NAMALWA (cell line): ENCODE measurements at regions not wholly inside any gene's neighbourhood (a gene's known extent, or its start where the extent isn't known, plus 50 kb on each side); places are given as distances from the start of the nearest gene placed in this dataset.

Source experiments
- DNase-seq: peaks from one replicate; pipeline ENCODE4 v3.0.0-alpha.2; 2015; ENCODE audit warnings: low spot score

DNA sequence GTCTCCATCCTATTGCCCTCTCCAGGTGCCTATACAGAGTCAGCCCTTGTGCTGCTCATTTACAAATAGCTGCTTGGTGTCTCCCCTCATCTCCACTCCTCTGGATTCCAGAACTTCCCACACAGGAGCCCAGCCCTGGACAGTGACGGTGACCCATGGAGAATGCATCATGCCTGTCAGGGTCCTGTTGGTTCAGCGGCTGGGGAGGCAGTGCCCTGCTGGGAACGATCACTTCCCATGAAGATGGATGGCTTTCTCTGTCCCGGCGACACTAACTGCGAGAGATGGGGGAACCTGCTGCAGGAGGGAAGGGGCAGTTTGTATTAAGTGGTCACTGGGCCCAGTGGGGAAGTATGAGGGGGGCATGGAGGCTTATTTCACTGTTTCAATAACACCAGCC, 395.0 kb upstream of the TBX3 start:
- no peak for DNase-seq

DNA sequence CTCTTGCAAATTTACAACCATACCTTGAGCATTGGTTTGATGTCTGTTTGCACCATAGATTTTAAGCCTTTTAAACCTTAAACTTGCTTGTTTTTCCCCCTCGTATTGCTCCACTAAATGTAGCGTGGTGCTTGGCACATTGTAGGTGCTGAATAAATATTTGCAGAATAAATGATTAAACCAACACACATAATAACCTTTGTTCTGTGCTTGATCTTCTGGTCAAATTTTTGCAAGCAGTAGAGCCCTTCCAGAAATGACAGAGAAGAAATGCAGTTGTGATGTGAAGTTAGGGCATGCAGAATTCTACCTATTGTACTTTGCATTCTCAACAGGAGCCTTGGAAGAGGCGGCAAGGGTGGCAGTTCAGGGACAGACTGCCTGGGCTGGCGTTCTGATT, 394.4 kb upstream of the TBX3 start:
- no peak for DNase-seq

DNA sequence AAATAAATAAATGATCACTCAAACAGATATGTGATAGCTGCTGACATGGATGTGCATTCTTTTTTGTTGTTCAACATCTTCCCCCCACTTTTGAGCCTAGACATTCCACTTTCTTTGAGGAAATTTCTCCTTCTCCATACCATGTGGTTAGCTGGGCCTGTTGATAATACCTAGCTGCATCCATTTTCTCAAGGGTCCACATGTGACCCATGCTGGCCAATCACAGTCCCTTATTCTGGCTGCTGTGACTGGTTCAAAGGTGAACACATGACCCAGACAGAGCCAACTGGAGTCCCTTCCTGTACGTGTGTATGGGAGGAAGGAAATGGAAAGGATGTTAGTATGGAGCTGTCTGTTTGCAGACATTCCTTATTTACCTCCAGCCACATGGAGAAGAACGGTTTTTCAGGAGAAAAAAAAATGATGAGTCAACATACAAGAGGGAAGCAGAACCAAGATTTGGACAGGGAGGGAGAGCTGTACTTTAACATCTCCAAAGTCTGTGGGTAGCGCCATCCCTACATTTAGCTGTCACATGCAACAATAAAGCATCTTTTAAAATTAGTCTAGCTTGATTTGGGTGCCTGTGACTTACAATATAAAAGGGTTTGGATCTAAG, 391.7 kb upstream of the TBX3 start:
- peak; percentile 48 for DNase-seq

DNA sequence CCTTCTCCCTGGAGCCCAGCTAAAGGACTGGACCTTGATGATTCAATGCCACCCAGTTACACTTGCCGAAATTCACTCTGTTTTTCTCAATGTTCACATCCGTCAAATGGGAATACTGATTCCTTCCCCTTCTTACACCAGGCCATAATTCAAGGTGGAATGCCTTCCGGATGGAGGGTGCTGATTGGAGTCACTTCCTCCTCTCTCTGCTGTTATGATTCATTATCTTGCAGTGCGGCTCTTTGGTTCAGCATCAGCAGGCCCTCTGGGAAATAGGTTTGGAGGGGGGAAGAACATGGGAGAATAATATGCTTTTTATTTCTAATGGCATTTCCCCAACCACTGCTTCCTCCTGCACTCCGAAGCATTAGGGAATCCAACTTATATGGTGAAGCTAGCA, 390.6 kb upstream of the TBX3 start:
- DNase-seq, result no peak

DNA sequence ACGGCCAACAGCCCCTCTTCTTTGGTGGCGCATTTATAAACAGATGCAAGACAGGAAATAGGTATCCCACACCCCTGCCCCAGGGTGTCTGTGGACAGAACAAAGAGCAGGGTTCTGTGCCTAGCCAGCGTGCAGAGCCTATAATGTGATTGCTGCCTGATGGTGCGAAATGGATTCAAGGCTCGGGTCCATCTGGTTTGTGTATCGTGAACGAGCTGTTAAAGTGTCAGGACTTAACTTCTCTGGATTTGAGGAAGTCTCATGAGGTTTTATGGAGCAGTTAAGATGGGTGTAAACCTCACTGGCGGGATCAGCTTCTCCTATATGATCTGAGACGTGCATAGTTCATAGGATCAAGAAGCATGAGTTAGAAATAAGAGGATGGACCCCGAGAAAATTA, 388.7 kb upstream of the TBX3 start:
- DNase-seq, result no peak

GRCh38 chr12:115070313-115070712, 386.3 kb upstream of the TBX3 start:
- no peak for DNase-seq

- no peak for DNase-seq
Observed at GRCh38 chr12:115064296-115064695, 380.3 kb upstream of the TBX3 start.

DNA sequence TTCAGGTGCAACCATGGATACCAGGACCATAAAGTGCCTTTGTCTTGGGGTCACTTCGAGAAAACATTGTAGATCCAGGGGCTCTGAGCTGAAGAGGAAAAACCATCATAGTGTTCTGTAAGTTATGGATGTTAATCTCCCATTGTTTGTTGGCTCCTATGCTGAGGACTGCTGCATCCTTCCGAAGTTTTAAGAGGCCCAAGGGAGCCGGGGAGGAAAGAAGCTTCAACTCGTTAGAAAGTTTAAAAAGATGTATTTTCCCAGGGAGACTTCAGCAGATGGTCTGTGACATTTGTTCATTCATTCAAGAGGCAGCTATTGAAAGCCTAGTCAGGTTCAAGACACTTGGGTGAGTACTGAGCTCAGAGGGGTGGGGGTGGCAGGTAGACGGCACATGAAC, 378.8 kb upstream of the TBX3 start:
- no peak for DNase-seq

DNA sequence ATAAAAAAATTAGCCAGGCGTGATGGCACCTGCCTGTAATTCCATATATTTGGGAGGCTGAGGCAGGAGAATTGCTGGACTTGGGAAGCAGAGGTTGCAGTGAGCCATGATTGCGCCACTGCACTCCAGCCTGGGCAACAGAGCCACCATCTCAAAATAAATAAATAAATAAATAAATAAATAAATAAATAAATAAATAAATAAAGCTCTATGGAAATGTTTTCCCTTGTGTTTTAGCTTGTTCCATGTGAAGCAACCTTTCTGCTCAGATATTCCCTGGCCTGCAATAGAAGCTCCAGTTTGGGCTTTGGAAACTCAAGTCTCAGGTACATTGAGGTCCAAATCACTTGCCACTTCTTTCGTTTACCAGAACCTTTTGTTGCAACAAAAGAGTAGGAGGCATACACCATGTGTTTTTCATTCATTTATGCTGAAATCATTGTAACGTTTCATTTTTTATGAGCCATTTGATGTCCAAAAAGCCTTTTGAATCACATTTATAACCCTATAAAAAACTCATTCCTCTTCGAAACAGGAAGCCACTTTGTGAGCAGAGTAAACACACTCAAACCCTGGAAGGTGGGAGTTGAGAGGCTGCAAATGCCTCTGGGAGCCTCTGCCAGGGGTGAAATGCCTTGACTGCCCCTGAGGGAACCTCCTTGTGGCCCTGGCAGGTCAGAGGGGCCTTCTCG, 376.6 kb upstream of the TBX3 start:
- no peak for DNase-seq

- no peak for DNase-seq
Observed at GRCh38 chr12:115057445-115057844, 373.5 kb upstream of the TBX3 start.

- no peak for DNase-seq
Observed at GRCh38 chr12:115051378-115051777, 367.4 kb upstream of the TBX3 start.

GRCh38 chr12:115049614-115050013, 365.6 kb upstream of the TBX3 start:
- DNase-seq, result no peak

DNA sequence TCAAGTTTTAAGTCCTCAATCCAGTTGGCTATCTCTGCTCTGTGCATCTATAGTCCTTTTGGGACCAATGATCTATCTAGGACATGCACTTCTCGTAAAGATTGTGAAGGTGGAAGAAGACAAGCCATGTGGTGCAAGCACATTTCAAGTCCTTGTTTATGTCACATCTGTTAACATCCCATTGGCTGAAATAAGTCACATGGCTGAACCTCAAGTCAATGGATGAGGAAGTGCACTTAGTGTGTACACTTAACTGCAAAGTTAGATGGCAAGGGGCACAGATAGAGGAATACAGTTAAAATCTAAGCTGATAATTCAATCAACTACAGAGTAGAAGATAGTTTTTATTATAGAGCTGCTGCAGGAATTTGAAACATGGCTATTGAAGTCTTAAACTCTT, 362.8 kb upstream of the TBX3 start:
- DNase-seq, result peak; percentile 37

GRCh38 chr12:115044073-115044472, 360.1 kb upstream of the TBX3 start:
- no peak for DNase-seq

- DNase-seq, result no peak
Observed at GRCh38 chr12:115043079-115043478, 359.1 kb upstream of the TBX3 start.

GRCh38 chr12:115042341-115042740, 358.4 kb upstream of the TBX3 start:
- no peak for DNase-seq

DNA sequence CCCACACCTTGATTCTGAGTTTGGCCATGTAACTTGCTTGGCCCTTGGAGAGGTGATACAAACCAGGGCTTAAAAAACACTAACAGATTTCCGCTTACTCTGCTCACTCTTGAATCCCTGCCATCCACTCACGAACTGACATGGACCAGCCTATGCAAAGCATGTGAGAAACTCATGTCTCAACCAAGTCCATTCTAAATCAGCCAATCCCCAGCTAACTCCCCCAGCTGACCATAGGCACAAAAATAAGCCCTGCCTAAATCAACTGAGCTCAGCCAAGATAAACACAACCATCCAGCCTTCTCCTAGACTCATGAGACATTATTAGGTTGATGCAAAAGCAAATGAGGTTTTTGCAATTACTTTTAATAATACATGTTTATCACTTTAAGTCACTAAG, 353.9 kb upstream of the TBX3 start:
- no peak for DNase-seq

GRCh38 chr12:115035535-115036107, 351.6 kb upstream of the TBX3 start:
- no peak for DNase-seq

DNA sequence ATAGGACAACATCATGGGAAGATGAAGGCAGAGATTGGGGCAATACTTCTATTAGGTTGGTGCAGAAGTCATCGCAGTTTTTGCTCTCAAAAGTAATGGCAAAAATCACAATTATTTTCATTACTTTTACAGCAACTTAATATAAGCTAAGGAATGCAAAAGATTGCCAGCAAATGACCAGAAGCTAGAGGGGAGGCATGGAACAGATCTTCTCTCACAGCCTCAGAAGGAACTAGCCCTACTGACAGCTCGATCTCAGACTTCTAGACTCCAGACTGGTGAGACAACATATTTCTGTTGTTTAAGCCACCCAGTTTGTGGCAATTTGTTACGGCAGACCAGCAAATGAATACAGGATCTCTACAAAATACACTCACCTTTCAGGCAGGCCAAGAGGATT, 348.5 kb upstream of the TBX3 start:
- DNase-seq, result no peak

- no peak for DNase-seq
Observed at GRCh38 chr12:115030017-115030416, 346.0 kb upstream of the TBX3 start.

DNA sequence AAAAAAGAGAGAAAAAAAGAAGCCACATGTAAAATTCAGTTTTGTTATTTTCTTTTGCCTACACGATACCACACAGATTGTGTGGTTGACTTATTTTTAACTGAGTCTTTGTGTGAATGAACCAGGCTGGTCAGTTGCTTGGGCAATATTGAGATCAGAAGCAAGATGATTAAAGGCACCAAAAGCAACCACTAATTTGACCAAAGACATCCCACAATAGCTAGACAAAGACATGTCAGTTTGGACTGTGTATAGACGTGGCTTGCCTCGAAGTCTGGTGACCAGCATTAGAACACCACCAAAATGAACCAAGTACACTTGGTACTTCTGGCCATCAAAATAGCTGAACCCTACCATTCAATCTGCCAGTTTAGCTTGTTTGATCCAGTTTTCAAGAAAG, 340.6 kb upstream of the TBX3 start:
- DNase-seq, result no peak

DNA sequence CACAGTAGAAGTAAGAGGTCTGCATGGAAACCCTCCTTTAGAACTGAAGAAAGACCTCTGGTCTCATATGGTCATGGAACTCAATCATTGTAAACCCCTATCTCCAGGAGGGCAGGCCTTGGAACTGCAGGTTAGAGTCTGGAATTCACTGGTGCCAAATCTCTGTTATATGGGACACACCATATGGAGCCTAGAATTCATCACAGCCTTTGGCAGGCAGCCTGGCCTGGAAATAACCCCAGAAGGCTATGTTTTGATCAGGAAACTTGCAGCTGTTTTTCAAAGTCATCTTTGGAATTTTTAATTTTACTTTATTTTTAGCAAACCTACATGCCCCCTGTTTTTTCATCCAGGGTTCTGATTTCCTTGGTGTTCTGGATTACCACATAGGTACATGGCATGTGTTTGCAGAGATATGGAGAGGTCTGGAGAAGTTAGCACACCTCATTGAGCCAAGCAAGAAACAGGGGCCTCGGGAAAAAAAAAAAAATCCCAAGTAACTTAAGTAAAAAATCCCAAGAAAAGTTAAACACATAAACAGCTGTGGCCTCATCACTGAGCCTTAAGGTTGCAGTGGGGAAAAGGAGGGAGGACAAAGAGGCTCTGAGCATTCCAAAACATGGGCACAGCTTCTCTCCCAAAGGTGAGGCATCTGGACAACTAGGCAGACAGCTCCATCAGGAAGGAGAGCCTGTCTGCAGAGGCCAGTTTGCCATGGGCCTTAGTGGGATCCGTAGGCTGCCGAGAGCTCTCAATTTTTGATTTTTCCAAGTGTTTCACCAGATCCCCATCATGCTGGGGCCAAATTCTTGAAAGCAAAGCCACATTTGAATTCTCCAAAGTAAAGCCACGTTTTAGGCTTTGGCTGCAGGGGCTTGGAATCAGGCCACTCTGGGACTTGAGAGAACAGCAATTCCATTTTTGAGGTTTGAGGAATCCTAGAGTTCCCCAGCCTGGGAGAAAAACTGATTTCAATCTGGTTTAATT, 339.6 kb upstream of the TBX3 start:
- DNase-seq, result no peak

- DNase-seq, result no peak
Observed at GRCh38 chr12:115020091-115020490, 336.1 kb upstream of the TBX3 start.
